Neural cell (in vitro differentiated cells): ENCODE measurements at regions not wholly inside any gene's neighbourhood (a gene's known extent, or its start where the extent isn't known, plus 50 kb on each side); places are given as distances from the start of the nearest gene placed in this dataset.

Experiments used
- H2AFZ ChIP-seq: fragments of 200-600, 300-800 bp; sonication (generic), shearing (Covaris generic); 2 replicates; pipeline ENCODE4 v1.6.0; 2014; ENCODE audit warnings: low read depth, mild to moderate bottlenecking, antibody characterized with exemption, low read length, moderate library complexity
- H3F3A ChIP-seq: fragments of 200-600 bp; shearing (Covaris generic); 2 replicates; pipeline ENCODE4 v1.6.1; 2016; ENCODE audit warnings: mild to moderate bottlenecking, moderate library complexity, mixed read lengths, antibody characterized with exemption, low read length; ENCODE audit not compliant: insufficient read depth, poor library complexity, severe bottlenecking
- H3K27ac ChIP-seq: fragments of 200-600, 300-800 bp; sonication (generic), shearing (Covaris generic); 2 replicates; pipeline ENCODE4 v1.5.1; 2014; ENCODE audit warnings: mild to moderate bottlenecking, low read length, moderate library complexity
- H3K27me3 ChIP-seq: fragments of 300-800, 200-600 bp; sonication (generic), shearing (Covaris generic); 2 replicates; pipeline ENCODE4 v1.6.0; 2014; ENCODE audit warnings: mild to moderate bottlenecking, low read depth, low read length, moderate library complexity; ENCODE audit not compliant: insufficient read depth
- H3K36me3 ChIP-seq: fragments of 300-800, 200-600 bp; sonication (generic), shearing (Covaris generic); 2 replicates; pipeline ENCODE4 v1.5.1; 2014; ENCODE audit warnings: mild to moderate bottlenecking, antibody characterized with exemption, low read length, moderate library complexity; ENCODE audit not compliant: insufficient read depth
- H3K4me2 ChIP-seq: fragments of 300-800, 200-600 bp; sonication (generic), shearing (Covaris generic); 2 replicates; pipeline ENCODE4 v1.6.0; 2014; ENCODE audit warnings: mild to moderate bottlenecking, low read length
- H3K4me3 ChIP-seq: fragments of 300-800, 200-600 bp; sonication (generic), shearing (Covaris generic); 2 replicates; pipeline ENCODE4 v1.5.1; 2014; ENCODE audit warnings: mild to moderate bottlenecking, low read length, moderate library complexity
- H3K79me2 ChIP-seq: fragments of 200-600 bp; shearing (Covaris generic); replicated peaks from 2 replicates; pipeline ENCODE4 v1.6.0; 2014; ENCODE audit warnings: mild to moderate bottlenecking, low read length, moderate library complexity; ENCODE audit not compliant: insufficient read depth
- H3K9ac ChIP-seq: fragments of 300-800, 200-600 bp; sonication (generic), shearing (Covaris generic); 2 replicates; pipeline ENCODE4 v1.6.1; 2016; ENCODE audit warnings: mild to moderate bottlenecking, low read length, mixed read lengths
- H3K9me2 ChIP-seq: fragments of 200-600 bp; shearing (Covaris generic); 2 replicates; pipeline ENCODE4 v1.6.1; 2016; ENCODE audit warnings: mild to moderate bottlenecking, low read length, mixed read lengths; ENCODE audit not compliant: insufficient read depth
- H3K9me3 ChIP-seq: fragments of 200-600, 300-800 bp; sonication (generic), shearing (Covaris generic); 2 replicates; pipeline ENCODE4 v1.6.1; 2016; ENCODE audit warnings: mild to moderate bottlenecking, mixed run types, low read length, moderate library complexity, mixed read lengths
- H4K20me1 ChIP-seq: fragments of 200-600 bp; shearing (Covaris generic); 2 replicates; pipeline ENCODE4 v1.6.1; 2016; ENCODE audit warnings: mild to moderate bottlenecking, mixed run types; ENCODE audit not compliant: insufficient read depth
- EP300 ChIP-seq: fragments of 450-650 bp; conservative IDR thresholded peaks from 2 replicates; pipeline ENCODE4 v1.6.1; 2014; ENCODE audit warnings: antibody characterized with exemption, mild to moderate bottlenecking, moderate library complexity; ENCODE audit not compliant: poor library complexity, severe bottlenecking
- EZH2 ChIP-seq: fragments of 200-600, 300-800 bp; shearing (Covaris generic), sonication (generic); IDR thresholded peaks from 2 replicates; pipeline ENCODE4 v1.6.1; 2014; ENCODE audit warnings: antibody characterized with exemption, low read length, borderline replicate concordance, mild to moderate bottlenecking; ENCODE audit not compliant: insufficient read depth, poor library complexity, severe bottlenecking
- MXI1 ChIP-seq: fragments of 450-650 bp; conservative IDR thresholded peaks from 2 replicates; pipeline ENCODE4 v1.6.1; 2014; ENCODE audit warnings: antibody characterized with exemption, mild to moderate bottlenecking; ENCODE audit not compliant: poor library complexity, severe bottlenecking
- POLR2AphosphoS5 ChIP-seq: IDR thresholded peaks from 2 replicates; pipeline ENCODE4 v1.6.1; 2012
- RAD21 ChIP-seq: fragments of 450-650 bp; conservative IDR thresholded peaks from 2 replicates; pipeline ENCODE4 v1.6.1; 2014; ENCODE audit warnings: antibody characterized with exemption, mild to moderate bottlenecking, moderate library complexity
- SMC3 ChIP-seq: fragments of 450-650 bp; conservative IDR thresholded peaks from 2 replicates; pipeline ENCODE4 v1.6.1; 2014; ENCODE audit warnings: antibody characterized with exemption, mild to moderate bottlenecking, moderate library complexity; ENCODE audit not compliant: poor library complexity
- TAF1 ChIP-seq: IDR thresholded peaks from 2 replicates; pipeline ENCODE4 v1.6.1; 2012; ENCODE audit warnings: low read depth
- TF ChIP-seq, protein P1 (sequence below): IDR thresholded peaks from 2 replicates; pipeline ENCODE4 v1.6.1; 2012; ENCODE audit warnings: borderline replicate concordance
- TF ChIP-seq, protein P2 (sequence below): fragments of 450-650 bp; IDR thresholded peaks from 2 replicates; pipeline ENCODE4 v1.5.1; 2014; ENCODE audit warnings: antibody characterized with exemption, mild to moderate bottlenecking, moderate library complexity; ENCODE audit not compliant: poor library complexity, severe bottlenecking

DNA sequence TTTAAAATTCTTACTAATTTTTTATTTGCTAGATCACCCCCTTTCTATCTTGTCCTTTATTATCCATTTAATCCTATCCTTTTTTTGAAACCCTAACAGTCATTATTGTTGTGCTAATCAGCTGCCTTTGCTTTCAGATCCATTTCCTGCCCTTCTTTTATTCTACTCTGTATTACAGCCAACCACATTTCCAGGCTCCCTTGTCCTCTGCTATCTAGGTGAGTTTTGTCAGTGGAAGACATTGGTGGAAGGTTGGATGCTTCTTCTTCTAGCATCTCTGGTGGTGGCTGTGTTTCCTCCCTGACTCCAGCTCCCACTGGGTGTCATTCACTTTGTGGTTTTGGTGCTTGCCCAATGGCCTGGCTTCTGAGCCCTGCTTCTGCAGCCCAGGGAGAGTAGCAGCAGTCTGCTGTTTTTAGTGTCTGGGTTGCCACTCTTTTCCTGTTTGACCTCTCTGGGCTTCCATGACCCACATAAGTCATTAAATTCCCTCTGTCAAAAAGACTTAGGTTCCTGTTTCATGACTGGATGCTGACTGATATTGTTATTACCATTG lies 225.2 kb upstream of the PGRMC2 start:
- Histone ChIP-seq H3K9me3 (no peaks in the 10 kb centered on the region), H3K27me3 (no peaks in the 10 kb centered on the region), H3K79me2 (no peaks in the 10 kb centered on the region), H3K9ac (no peak overlapping the region), H3F3A (no peaks in the 10 kb centered on the region), H3K36me3 (no peaks in the 10 kb centered on the region), H2AFZ (no peak overlapping the region), H3K4me2 (no peak overlapping the region), H3K9me2 (no peaks in the 10 kb centered on the region), H3K27ac (no peak overlapping the region), H3K4me3 (no peak overlapping the region), H4K20me1 (no peaks in the 10 kb centered on the region)
- TF ChIP-seq POLR2AphosphoS5: no peak
- TF ChIP-seq, protein P1, sequence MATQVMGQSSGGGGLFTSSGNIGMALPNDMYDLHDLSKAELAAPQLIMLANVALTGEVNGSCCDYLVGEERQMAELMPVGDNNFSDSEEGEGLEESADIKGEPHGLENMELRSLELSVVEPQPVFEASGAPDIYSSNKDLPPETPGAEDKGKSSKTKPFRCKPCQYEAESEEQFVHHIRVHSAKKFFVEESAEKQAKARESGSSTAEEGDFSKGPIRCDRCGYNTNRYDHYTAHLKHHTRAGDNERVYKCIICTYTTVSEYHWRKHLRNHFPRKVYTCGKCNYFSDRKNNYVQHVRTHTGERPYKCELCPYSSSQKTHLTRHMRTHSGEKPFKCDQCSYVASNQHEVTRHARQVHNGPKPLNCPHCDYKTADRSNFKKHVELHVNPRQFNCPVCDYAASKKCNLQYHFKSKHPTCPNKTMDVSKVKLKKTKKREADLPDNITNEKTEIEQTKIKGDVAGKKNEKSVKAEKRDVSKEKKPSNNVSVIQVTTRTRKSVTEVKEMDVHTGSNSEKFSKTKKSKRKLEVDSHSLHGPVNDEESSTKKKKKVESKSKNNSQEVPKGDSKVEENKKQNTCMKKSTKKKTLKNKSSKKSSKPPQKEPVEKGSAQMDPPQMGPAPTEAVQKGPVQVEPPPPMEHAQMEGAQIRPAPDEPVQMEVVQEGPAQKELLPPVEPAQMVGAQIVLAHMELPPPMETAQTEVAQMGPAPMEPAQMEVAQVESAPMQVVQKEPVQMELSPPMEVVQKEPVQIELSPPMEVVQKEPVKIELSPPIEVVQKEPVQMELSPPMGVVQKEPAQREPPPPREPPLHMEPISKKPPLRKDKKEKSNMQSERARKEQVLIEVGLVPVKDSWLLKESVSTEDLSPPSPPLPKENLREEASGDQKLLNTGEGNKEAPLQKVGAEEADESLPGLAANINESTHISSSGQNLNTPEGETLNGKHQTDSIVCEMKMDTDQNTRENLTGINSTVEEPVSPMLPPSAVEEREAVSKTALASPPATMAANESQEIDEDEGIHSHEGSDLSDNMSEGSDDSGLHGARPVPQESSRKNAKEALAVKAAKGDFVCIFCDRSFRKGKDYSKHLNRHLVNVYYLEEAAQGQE: no peak
- TF ChIP-seq TAF1: no peak
- no peak for TF ChIP-seq RAD21
- TF ChIP-seq MXI1: no peak
- TF ChIP-seq EP300: no peak
- TF ChIP-seq, protein P2, sequence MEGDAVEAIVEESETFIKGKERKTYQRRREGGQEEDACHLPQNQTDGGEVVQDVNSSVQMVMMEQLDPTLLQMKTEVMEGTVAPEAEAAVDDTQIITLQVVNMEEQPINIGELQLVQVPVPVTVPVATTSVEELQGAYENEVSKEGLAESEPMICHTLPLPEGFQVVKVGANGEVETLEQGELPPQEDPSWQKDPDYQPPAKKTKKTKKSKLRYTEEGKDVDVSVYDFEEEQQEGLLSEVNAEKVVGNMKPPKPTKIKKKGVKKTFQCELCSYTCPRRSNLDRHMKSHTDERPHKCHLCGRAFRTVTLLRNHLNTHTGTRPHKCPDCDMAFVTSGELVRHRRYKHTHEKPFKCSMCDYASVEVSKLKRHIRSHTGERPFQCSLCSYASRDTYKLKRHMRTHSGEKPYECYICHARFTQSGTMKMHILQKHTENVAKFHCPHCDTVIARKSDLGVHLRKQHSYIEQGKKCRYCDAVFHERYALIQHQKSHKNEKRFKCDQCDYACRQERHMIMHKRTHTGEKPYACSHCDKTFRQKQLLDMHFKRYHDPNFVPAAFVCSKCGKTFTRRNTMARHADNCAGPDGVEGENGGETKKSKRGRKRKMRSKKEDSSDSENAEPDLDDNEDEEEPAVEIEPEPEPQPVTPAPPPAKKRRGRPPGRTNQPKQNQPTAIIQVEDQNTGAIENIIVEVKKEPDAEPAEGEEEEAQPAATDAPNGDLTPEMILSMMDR: no peak
- TF ChIP-seq EZH2: no peak
- no peak for TF ChIP-seq SMC3

DNA sequence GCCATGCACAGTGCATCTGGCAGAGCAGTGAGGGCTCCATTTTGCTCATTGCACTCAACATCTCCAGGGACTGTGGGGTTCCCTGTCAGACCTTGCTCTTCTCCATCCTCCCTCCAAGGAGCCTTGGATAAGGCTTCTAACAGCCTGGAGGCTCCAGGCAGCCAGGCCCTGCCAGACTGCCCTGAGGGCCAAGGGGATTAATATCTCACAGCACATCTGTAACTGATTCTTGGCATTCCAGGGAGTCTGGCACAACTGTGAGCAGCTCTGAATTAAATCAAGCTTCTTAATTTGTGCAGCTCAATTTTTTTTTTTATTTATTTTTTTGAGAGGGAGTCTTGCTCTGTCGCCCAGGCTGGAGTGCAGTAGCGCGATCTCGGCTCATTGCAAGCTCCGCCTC lies 224.5 kb upstream of the PGRMC2 start:
- TF ChIP-seq SMC3 (no peak), TAF1 (no peak), EP300 (no peak), POLR2AphosphoS5 (no peak), MXI1 (no peak), EZH2 (no peak), RAD21 (no peak)
- TF ChIP-seq, protein P2: no peak
- TF ChIP-seq, protein P1: no peak
- Histone ChIP-seq H3K27me3 (no peaks in the 10 kb centered on the region), H3K79me2 (no peaks in the 10 kb centered on the region), H2AFZ (no peak overlapping the region), H3K4me2 (no peak overlapping the region), H3K9me3 (no peaks in the 10 kb centered on the region), H3F3A (no peaks in the 10 kb centered on the region), H3K9me2 (no peaks in the 10 kb centered on the region), H3K27ac (no peak overlapping the region), H3K4me3 (no peak overlapping the region), H4K20me1 (no peaks in the 10 kb centered on the region), H3K9ac (no peak overlapping the region), H3K36me3 (no peaks in the 10 kb centered on the region)
